ENCODE measurements at regions not wholly inside any gene's neighbourhood (a gene's known extent, or its start where the extent isn't known, plus 50 kb on each side); places are given as distances from the start of the nearest gene placed in this dataset.

DNA sequence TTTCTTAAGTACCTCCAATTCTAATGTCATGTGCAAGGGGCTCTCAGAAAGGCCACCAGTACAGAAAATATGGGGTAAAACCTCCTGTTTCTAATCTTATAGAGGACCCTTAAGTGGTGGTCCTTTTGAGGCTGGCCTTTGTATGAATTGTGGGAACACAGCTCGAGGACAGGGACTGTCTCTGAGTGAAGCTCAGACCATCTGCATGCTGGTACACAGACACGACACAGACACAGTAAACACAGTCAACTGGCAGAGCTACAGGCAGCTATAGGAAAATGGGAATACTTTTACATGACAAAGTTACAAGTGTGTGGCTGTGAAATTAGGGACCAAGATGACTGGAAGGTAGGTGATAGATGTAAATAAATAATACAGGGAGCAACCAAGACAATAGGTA lies 143.9 kb upstream of the PREP start:
- TF ChIP-seq RAD21 (conservative IDR thresholded peaks at IDR 0.05 in 1 of 2, IDR thresholded peaks at IDR 0.05 in 1 of 2) (no peak), CHD2 (IDR thresholded peaks at IDR 0.05; ENCODE audit: low read length, partially characterized antibody) (no peak), ZNF302 (CRISPR knock-in tag; IDR thresholded peaks at IDR 0.05) (no peak), RNF2 (IDR thresholded peaks at IDR 0.05; ENCODE audit: borderline replicate concordance, low read depth) (no peak), POLR2A (IDR thresholded peaks at IDR 0.05; ENCODE audit: low read length) (no peak), SMC3 (IDR thresholded peaks at IDR 0.05) (no peak), EP300 (IDR thresholded peaks at IDR 0.05) (no peak), JUNB (IDR thresholded peaks at IDR 0.05) (no peak)
- TF ChIP-seq, protein P1, sequence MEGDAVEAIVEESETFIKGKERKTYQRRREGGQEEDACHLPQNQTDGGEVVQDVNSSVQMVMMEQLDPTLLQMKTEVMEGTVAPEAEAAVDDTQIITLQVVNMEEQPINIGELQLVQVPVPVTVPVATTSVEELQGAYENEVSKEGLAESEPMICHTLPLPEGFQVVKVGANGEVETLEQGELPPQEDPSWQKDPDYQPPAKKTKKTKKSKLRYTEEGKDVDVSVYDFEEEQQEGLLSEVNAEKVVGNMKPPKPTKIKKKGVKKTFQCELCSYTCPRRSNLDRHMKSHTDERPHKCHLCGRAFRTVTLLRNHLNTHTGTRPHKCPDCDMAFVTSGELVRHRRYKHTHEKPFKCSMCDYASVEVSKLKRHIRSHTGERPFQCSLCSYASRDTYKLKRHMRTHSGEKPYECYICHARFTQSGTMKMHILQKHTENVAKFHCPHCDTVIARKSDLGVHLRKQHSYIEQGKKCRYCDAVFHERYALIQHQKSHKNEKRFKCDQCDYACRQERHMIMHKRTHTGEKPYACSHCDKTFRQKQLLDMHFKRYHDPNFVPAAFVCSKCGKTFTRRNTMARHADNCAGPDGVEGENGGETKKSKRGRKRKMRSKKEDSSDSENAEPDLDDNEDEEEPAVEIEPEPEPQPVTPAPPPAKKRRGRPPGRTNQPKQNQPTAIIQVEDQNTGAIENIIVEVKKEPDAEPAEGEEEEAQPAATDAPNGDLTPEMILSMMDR (IDR thresholded peaks at IDR 0.05), result no peak
- TF ChIP-seq, protein P2, sequence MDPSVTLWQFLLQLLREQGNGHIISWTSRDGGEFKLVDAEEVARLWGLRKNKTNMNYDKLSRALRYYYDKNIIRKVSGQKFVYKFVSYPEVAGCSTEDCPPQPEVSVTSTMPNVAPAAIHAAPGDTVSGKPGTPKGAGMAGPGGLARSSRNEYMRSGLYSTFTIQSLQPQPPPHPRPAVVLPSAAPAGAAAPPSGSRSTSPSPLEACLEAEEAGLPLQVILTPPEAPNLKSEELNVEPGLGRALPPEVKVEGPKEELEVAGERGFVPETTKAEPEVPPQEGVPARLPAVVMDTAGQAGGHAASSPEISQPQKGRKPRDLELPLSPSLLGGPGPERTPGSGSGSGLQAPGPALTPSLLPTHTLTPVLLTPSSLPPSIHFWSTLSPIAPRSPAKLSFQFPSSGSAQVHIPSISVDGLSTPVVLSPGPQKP (IDR thresholded peaks at IDR 0.05; ENCODE audit: low read depth, low read length), result no peak
- TF ChIP-seq, protein P3, sequence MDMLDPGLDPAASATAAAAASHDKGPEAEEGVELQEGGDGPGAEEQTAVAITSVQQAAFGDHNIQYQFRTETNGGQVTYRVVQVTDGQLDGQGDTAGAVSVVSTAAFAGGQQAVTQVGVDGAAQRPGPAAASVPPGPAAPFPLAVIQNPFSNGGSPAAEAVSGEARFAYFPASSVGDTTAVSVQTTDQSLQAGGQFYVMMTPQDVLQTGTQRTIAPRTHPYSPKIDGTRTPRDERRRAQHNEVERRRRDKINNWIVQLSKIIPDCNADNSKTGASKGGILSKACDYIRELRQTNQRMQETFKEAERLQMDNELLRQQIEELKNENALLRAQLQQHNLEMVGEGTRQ (IDR thresholded peaks at IDR 0.05), result no peak
- TF ChIP-seq, protein P4, sequence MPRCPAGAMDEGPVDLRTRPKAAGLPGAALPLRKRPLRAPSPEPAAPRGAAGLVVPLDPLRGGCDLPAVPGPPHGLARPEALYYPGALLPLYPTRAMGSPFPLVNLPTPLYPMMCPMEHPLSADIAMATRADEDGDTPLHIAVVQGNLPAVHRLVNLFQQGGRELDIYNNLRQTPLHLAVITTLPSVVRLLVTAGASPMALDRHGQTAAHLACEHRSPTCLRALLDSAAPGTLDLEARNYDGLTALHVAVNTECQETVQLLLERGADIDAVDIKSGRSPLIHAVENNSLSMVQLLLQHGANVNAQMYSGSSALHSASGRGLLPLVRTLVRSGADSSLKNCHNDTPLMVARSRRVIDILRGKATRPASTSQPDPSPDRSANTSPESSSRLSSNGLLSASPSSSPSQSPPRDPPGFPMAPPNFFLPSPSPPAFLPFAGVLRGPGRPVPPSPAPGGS (IDR thresholded peaks at IDR 0.05), result no peak
- TF ChIP-seq, protein P5, sequence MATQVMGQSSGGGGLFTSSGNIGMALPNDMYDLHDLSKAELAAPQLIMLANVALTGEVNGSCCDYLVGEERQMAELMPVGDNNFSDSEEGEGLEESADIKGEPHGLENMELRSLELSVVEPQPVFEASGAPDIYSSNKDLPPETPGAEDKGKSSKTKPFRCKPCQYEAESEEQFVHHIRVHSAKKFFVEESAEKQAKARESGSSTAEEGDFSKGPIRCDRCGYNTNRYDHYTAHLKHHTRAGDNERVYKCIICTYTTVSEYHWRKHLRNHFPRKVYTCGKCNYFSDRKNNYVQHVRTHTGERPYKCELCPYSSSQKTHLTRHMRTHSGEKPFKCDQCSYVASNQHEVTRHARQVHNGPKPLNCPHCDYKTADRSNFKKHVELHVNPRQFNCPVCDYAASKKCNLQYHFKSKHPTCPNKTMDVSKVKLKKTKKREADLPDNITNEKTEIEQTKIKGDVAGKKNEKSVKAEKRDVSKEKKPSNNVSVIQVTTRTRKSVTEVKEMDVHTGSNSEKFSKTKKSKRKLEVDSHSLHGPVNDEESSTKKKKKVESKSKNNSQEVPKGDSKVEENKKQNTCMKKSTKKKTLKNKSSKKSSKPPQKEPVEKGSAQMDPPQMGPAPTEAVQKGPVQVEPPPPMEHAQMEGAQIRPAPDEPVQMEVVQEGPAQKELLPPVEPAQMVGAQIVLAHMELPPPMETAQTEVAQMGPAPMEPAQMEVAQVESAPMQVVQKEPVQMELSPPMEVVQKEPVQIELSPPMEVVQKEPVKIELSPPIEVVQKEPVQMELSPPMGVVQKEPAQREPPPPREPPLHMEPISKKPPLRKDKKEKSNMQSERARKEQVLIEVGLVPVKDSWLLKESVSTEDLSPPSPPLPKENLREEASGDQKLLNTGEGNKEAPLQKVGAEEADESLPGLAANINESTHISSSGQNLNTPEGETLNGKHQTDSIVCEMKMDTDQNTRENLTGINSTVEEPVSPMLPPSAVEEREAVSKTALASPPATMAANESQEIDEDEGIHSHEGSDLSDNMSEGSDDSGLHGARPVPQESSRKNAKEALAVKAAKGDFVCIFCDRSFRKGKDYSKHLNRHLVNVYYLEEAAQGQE (IDR thresholded peaks at IDR 0.05), result no peak
- TF ChIP-seq, protein P6, sequence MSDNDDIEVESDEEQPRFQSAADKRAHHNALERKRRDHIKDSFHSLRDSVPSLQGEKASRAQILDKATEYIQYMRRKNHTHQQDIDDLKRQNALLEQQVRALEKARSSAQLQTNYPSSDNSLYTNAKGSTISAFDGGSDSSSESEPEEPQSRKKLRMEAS (IDR thresholded peaks at IDR 0.05), result no peak; the same call in 1 of the 2 replicates
